Neuron (in vitro differentiated cells): ENCODE measurements at regions not wholly inside any gene's neighbourhood (a gene's known extent, or its start where the extent isn't known, plus 50 kb on each side); places are given as distances from the start of the nearest gene placed in this dataset.
A peak's percentile ranks its signal among the peaks of the same experiment; 100 is the strongest.

ENCODE experiments used
- H2AFZ ChIP-seq: one replicate; pipeline ENCODE4 v1.6.1; 2013; ENCODE audit warnings: low read depth, mild to moderate bottlenecking, inconsistent platforms, low read length, moderate library complexity
- H3K27me3 ChIP-seq: one replicate; pipeline ENCODE4 v1.6.1; 2013; ENCODE audit warnings: low read length; ENCODE audit not compliant: insufficient read depth
- H3K36me3 ChIP-seq: one replicate; pipeline ENCODE4 v1.6.1; 2013; ENCODE audit warnings: low read length; ENCODE audit not compliant: insufficient read depth
- H3K4me1 ChIP-seq: one replicate; pipeline ENCODE4 v1.6.1; 2013; ENCODE audit warnings: low read length; ENCODE audit not compliant: insufficient read depth
- H3K4me3 ChIP-seq: 2 replicates; pipeline ENCODE4 v1.5.1; 2013; ENCODE audit warnings: mild to moderate bottlenecking, low read length, moderate library complexity
- H3K9me3 ChIP-seq: one replicate; pipeline ENCODE4 v1.6.1; 2013; ENCODE audit warnings: low read length

- H3K4me1 ChIP-seq = peaks cover 7% of the 10 kb centered on the region
- no peaks in the 10 kb centered on the region for H3K9me3 ChIP-seq
- peaks cover 28% of the 10 kb centered on the region for H3K27me3 ChIP-seq
- H3K4me3 ChIP-seq = peak overlapping the region; percentile 35
- no peaks in the 10 kb centered on the region for H3K36me3 ChIP-seq
- H2AFZ ChIP-seq = peak overlapping the region; percentile 84
Observed at GRCh38 chr9:84101964-84102632, 121.5 kb downstream of the RMI1 start.

- no peaks in the 10 kb centered on the region for H3K36me3 ChIP-seq
- H3K27me3 ChIP-seq = peaks cover 24% of the 10 kb centered on the region
- no peak overlapping the region for H3K4me3 ChIP-seq
- no peaks in the 10 kb centered on the region for H3K9me3 ChIP-seq
- peaks cover 7% of the 10 kb centered on the region for H3K4me1 ChIP-seq
- H2AFZ ChIP-seq = no peak overlapping the region
Observed at GRCh38 chr9:84103651-84104377, 123.2 kb downstream of the RMI1 start.

- H3K4me1 ChIP-seq = peaks cover 5% of the 10 kb centered on the region
- no peaks in the 10 kb centered on the region for H3K36me3 ChIP-seq
- H3K9me3 ChIP-seq = no peaks in the 10 kb centered on the region
- H2AFZ ChIP-seq = no peak overlapping the region
- no peak overlapping the region for H3K4me3 ChIP-seq
- H3K27me3 ChIP-seq = peaks cover 4% of the 10 kb centered on the region
Observed at GRCh38 chr9:84107081-84107480, 126.5 kb downstream of the RMI1 start.

DNA sequence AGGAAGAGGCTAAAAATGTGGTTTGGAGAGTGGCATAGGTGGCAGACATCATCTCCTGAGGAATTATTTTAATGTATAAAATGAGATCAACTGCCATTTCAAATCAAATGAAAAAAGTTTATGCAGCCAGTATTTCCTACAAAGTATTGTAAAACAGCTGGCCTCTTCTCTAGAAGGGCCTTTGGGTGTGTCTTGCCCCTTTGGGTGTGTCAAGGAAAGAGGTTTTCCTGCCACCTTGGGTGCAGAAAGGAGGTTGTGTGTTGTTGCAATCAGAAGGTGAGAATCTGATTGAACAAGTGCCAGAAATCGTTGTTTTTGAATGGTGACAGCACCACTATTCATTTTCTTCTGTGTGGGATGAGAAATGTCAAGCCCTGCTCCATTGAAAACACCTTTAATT lies 127.4 kb downstream of the RMI1 start:
- Histone ChIP-seq H3K36me3 (no peaks in the 10 kb centered on the region), H2AFZ (no peak overlapping the region), H3K27me3 (no peaks in the 10 kb centered on the region), H3K4me1 (no peaks in the 10 kb centered on the region), H3K4me3 (no peak overlapping the region), H3K9me3 (no peaks in the 10 kb centered on the region)

GRCh38 chr9:84111726-84112125 lies 131.1 kb downstream of the RMI1 start:
- no peak overlapping the region for H3K4me3 ChIP-seq

DNA sequence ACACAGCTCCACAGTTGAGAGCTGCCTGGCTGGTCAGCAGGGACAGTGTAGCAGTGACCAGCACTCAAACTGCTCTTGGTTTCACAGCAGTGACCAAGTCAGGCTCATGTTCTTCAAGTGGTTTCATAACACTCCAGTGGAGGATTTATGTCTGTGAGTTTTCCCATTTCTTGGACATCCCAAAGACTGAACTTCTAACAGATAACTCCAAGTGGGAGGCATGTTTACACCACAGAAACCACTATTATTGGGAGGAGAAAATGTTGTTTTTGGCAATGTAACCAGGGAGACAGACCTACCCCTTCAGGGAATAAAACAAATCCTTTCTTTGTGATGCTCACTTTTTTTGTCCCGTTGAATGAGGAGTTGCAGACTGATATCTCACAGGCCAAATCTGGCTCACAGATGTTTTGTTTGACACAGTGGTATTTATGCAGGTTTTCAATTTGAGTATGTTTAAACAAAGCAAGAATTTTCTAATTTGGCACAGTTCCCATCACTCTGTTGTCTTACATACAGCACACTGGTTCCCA lies 141.5 kb downstream of the RMI1 start:
- H3K36me3 ChIP-seq = no peaks in the 10 kb centered on the region
- H3K27me3 ChIP-seq = no peaks in the 10 kb centered on the region
- no peak overlapping the region for H3K4me3 ChIP-seq
- no peaks in the 10 kb centered on the region for H3K9me3 ChIP-seq
- H3K4me1 ChIP-seq = no peaks in the 10 kb centered on the region
- H2AFZ ChIP-seq = no peak overlapping the region

More at GRCh38 chr9:84111726-84112125, 131.1 kb downstream of the RMI1 start:
- Histone ChIP-seq H2AFZ (no peak overlapping the region), H3K4me1 (no peaks in the 10 kb centered on the region), H3K27me3 (no peaks in the 10 kb centered on the region), H3K9me3 (no peaks in the 10 kb centered on the region), H3K36me3 (no peaks in the 10 kb centered on the region)

DNA sequence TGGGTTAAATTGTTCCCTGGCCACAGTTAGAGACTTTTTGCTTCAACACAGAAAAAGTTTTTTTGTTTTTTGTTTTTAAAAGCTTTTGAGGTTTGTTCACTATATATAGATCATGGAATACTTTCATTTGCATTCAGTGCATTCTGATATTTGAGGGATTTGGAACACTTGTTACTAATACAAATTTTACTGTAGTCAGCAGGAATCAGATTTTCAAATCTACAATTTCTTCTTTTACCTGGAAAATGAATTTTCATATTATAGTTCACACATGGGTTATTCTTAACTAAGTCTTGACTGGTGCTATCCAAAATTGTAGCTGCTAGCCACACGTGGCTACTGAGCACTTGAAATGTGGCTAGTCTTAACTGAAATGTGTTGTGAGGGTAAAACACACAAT lies 142.0 kb downstream of the RMI1 start:
- H3K4me1 ChIP-seq = no peaks in the 10 kb centered on the region
- no peak overlapping the region for H3K4me3 ChIP-seq
- H3K9me3 ChIP-seq = no peaks in the 10 kb centered on the region
- H3K27me3 ChIP-seq = no peaks in the 10 kb centered on the region
- no peaks in the 10 kb centered on the region for H3K36me3 ChIP-seq
- H2AFZ ChIP-seq = no peak overlapping the region

DNA sequence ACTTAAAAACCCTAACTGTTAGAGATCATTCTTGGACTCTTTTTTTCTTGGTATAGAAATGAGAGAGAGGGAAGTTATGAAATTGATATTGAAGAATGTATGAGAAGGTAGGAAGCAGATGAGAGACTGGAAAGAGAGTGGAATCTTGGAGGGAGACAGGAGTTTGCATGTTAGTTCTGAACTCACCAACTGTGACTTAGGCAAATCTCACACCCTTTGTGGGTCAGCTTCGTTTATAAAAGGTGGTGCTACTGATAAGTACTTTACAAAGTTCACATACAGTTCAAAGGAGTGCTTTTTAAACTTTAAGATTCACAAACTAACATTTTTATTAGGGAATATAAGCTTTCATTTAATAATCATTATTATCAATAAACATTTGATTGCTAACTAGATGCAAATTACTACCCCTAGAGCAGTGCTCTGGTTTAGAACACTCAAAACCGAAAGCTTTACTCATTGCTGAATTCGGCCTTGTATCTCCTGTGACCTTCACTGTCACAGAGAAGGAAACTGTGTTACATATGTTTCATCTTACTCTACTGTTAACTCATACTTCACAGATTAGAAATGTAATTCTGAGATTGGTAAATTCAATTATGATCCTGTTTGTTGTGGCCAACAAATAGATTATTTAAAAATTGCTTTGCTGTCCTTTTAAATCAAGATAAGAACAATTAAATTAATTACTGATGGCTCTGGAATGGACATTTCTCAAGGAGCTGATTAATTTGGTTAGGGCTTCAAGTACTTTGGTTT lies 143.2 kb downstream of the RMI1 start:
- Histone ChIP-seq H3K27me3 (no peaks in the 10 kb centered on the region), H3K36me3 (no peaks in the 10 kb centered on the region), H2AFZ (no peak overlapping the region), H3K4me3 (no peak overlapping the region), H3K9me3 (no peaks in the 10 kb centered on the region), H3K4me1 (no peaks in the 10 kb centered on the region)

GRCh38 chr9:84125046-84125445 lies 144.4 kb downstream of the RMI1 start:
- no peak overlapping the region for H3K4me3 ChIP-seq
- H3K27me3 ChIP-seq = no peaks in the 10 kb centered on the region
- H2AFZ ChIP-seq = no peak overlapping the region
- H3K4me1 ChIP-seq = no peaks in the 10 kb centered on the region
- H3K36me3 ChIP-seq = no peaks in the 10 kb centered on the region
- H3K9me3 ChIP-seq = no peaks in the 10 kb centered on the region

DNA sequence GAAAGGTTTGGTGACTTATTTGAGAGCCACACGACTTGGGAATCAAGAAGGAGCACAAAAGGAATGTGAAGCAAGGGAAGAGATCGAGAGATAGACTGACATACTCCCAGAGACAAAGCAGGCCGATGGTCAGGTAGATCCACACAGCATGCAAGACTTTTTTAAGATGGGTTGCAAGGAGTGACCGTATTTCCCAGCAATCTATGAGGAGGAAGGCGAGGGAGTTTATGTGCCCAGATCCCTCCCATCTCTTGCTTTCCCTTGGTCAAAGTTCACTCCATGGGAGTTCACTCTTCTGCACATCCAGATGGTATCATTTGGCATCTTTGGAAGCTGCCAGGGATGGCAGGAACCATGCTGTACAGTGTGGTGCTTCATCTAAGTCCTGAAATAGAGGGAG lies 148.9 kb downstream of the RMI1 start:
- Histone ChIP-seq H3K4me1 (no peaks in the 10 kb centered on the region), H3K4me3 (no peak overlapping the region), H3K36me3 (no peaks in the 10 kb centered on the region), H3K27me3 (no peaks in the 10 kb centered on the region), H2AFZ (no peak overlapping the region), H3K9me3 (no peaks in the 10 kb centered on the region)

DNA sequence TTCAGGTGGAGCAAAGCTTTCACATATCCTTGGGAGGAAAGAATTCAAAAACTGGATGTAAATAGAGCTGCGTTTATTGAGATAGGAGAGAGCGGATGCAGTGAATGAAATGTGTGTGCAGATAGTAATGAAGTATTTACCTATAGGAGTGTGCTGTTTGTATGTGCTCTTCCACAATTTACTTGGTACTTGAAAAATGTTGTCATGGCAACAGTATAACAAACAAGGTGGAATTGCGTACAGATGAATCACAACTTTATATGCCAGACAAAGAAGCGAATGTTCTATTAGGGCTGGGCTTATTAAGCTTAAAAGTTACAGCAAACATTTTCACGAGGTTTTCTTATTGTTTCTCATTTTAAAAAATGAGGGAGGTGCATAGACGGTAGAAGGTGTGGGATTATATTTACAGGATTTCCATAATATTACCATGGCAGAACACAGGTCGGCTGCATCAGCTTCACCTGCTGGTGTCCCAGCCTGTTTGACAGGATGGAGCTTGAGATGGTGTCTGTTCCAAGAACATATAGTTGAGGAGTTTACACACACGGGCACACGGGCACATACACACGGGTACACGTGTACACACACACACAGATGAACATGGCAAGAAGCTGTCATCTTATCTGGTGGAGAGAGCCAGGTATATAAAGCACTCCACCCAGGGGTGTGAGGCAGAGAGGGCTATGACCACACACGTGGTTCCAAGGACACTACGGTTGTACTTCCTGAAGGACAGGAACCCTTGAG lies 155.7 kb downstream of the RMI1 start:
- no peak overlapping the region for H3K4me3 ChIP-seq
- H3K27me3 ChIP-seq = no peaks in the 10 kb centered on the region
- H3K4me1 ChIP-seq = peaks cover 10% of the 10 kb centered on the region
- no peaks in the 10 kb centered on the region for H3K36me3 ChIP-seq
- H2AFZ ChIP-seq = no peak overlapping the region
- no peaks in the 10 kb centered on the region for H3K9me3 ChIP-seq

- no peaks in the 10 kb centered on the region for H3K27me3 ChIP-seq
- peaks cover 10% of the 10 kb centered on the region for H3K4me1 ChIP-seq
- H3K36me3 ChIP-seq = no peaks in the 10 kb centered on the region
- H3K9me3 ChIP-seq = no peaks in the 10 kb centered on the region
- no peak overlapping the region for H3K4me3 ChIP-seq
- no peak overlapping the region for H2AFZ ChIP-seq
Observed at GRCh38 chr9:84137968-84138367, 157.4 kb downstream of the RMI1 start.
